ENCODE measurements at regions not wholly inside any gene's neighbourhood (a gene's known extent, or its start where the extent isn't known, plus 50 kb on each side); places are given as distances from the start of the nearest gene placed in this dataset.
"Not testable (repeated sequence)": the region's sequence is repeated elsewhere in the genome, so short reads cannot be mapped to it uniquely, and the experiment has no call there.

- no peaks in the 10 kb centered on the region for H3K79me2 ChIP-seq (ENCODE audit: control insufficient read depth, low read length)
- H3K36me3 ChIP-seq (ENCODE audit: control insufficient read depth, low read length), result no peaks in the 10 kb centered on the region
- H4K20me1 ChIP-seq (ENCODE audit: control insufficient read depth, insufficient read depth, low read depth, low read length), result no peaks in the 10 kb centered on the region
- H3K4me1 ChIP-seq (ENCODE audit: control insufficient read depth, low read length), result no peaks in the 10 kb centered on the region
- no peaks in the 10 kb centered on the region for H3K27me3 ChIP-seq (ENCODE audit: control insufficient read depth, low read length)
- H3F3A ChIP-seq (ENCODE audit: control insufficient read depth, insufficient read depth), result no peaks in the 10 kb centered on the region
- TF ChIP-seq EZH2phosphoT487 (IDR thresholded peaks at IDR 0.05; ENCODE audit: borderline replicate concordance, low read length) (no peak), CTCF (IDR thresholded peaks at IDR 0.05; ENCODE audit: low read depth, low read length, poor library complexity, severe bottlenecking) (no peak)
- no peak overlapping the region for H3K4me2 ChIP-seq (ENCODE audit: low read length)
- H3K9me3 ChIP-seq (ENCODE audit: control insufficient read depth, insufficient read depth, low read length), result no peaks in the 10 kb centered on the region
- no peak overlapping the region for H3K4me3 ChIP-seq (ENCODE audit: low read length)
- H3K9me2 ChIP-seq (replicated peaks; ENCODE audit: control insufficient read depth, low read length), result no peaks in the 10 kb centered on the region
- no peak overlapping the region for H3K27ac ChIP-seq (ENCODE audit: low read depth, low read length)
Observed at GRCh38 chrX:37921758-37922157, 74.4 kb upstream of the DYNLT3 start.

- Histone ChIP-seq H3K27me3 (ENCODE audit: control insufficient read depth, low read length) (no peaks in the 10 kb centered on the region), H3K79me2 (ENCODE audit: control insufficient read depth, low read length) (no peaks in the 10 kb centered on the region), H3K36me3 (ENCODE audit: control insufficient read depth, low read length) (no peaks in the 10 kb centered on the region), H4K20me1 (ENCODE audit: control insufficient read depth, insufficient read depth, low read depth, low read length) (no peaks in the 10 kb centered on the region), H3K4me2 (ENCODE audit: low read length) (no peak overlapping the region), H3K4me1 (ENCODE audit: control insufficient read depth, low read length) (no peaks in the 10 kb centered on the region), H3F3A (ENCODE audit: control insufficient read depth, insufficient read depth) (no peaks in the 10 kb centered on the region), H3K9me3 (ENCODE audit: control insufficient read depth, insufficient read depth, low read length) (no peaks in the 10 kb centered on the region), H3K27ac (ENCODE audit: low read depth, low read length) (no peak overlapping the region), H3K9me2 (replicated peaks; ENCODE audit: control insufficient read depth, low read length) (no peaks in the 10 kb centered on the region), H3K4me3 (ENCODE audit: low read length) (no peak overlapping the region)
- TF ChIP-seq EZH2phosphoT487 (IDR thresholded peaks at IDR 0.05; ENCODE audit: borderline replicate concordance, low read length) (no peak), CTCF (IDR thresholded peaks at IDR 0.05; ENCODE audit: low read depth, low read length, poor library complexity, severe bottlenecking) (no peak)
Observed at GRCh38 chrX:37922928-37923327, 75.6 kb upstream of the DYNLT3 start.

- H3K27ac ChIP-seq (ENCODE audit: low read depth, low read length); H3K4me1 ChIP-seq (ENCODE audit: control insufficient read depth, low read length); H3K79me2 ChIP-seq (ENCODE audit: control insufficient read depth, low read length); H3K36me3 ChIP-seq (ENCODE audit: control insufficient read depth, low read length); H3K9me3 ChIP-seq (ENCODE audit: control insufficient read depth, insufficient read depth, low read length); H3K4me2 ChIP-seq (ENCODE audit: low read length); H3K9me2 ChIP-seq (replicated peaks; ENCODE audit: control insufficient read depth, low read length); H3F3A ChIP-seq (ENCODE audit: control insufficient read depth, insufficient read depth); H3K27me3 ChIP-seq (ENCODE audit: control insufficient read depth, low read length); H4K20me1 ChIP-seq (ENCODE audit: control insufficient read depth, insufficient read depth, low read depth, low read length); H3K4me3 ChIP-seq (ENCODE audit: low read length): not testable (repeated sequence)
Observed at GRCh38 chrX:37925761-37926160, 78.4 kb upstream of the DYNLT3 start.

- Histone ChIP-seq H3K4me1 (ENCODE audit: control insufficient read depth, low read length) (no peaks in the 10 kb centered on the region), H3K79me2 (ENCODE audit: control insufficient read depth, low read length) (no peaks in the 10 kb centered on the region), H4K20me1 (ENCODE audit: control insufficient read depth, insufficient read depth, low read depth, low read length) (no peaks in the 10 kb centered on the region), H3K27me3 (ENCODE audit: control insufficient read depth, low read length) (no peaks in the 10 kb centered on the region), H3K27ac (ENCODE audit: low read depth, low read length) (no peak overlapping the region), H3K36me3 (ENCODE audit: control insufficient read depth, low read length) (no peaks in the 10 kb centered on the region), H3K9me2 (replicated peaks; ENCODE audit: control insufficient read depth, low read length) (no peaks in the 10 kb centered on the region), H3K9me3 (ENCODE audit: control insufficient read depth, insufficient read depth, low read length) (no peaks in the 10 kb centered on the region), H3F3A (ENCODE audit: control insufficient read depth, insufficient read depth) (no peaks in the 10 kb centered on the region), H3K4me3 (ENCODE audit: low read length) (no peak overlapping the region), H3K4me2 (ENCODE audit: low read length) (no peak overlapping the region)
- TF ChIP-seq EZH2phosphoT487 (IDR thresholded peaks at IDR 0.05; ENCODE audit: borderline replicate concordance, low read length) (no peak), CTCF (IDR thresholded peaks at IDR 0.05; ENCODE audit: low read depth, low read length, poor library complexity, severe bottlenecking) (peak; percentile 46)
Observed at GRCh38 chrX:37926700-37927099, 79.3 kb upstream of the DYNLT3 start.
